ENCODE measurements at regions not wholly inside any gene's neighbourhood (a gene's known extent, or its start where the extent isn't known, plus 50 kb on each side); places are given as distances from the start of the nearest gene placed in this dataset.
"Not testable (repeated sequence)": the region's sequence is repeated elsewhere in the genome, so short reads cannot be mapped to it uniquely, and the experiment has no call there.

GRCh38 chr9:61628951-61629350, 439.1 kb downstream of the SPATA31A7 start:
- not testable (repeated sequence) for FAIRE-seq

- no peak for FAIRE-seq
These were observed 444.4 kb downstream of the SPATA31A7 start for GRCh38 chr9:61634192-61634591.

- FAIRE-seq: not testable (repeated sequence)
These were observed 474.4 kb downstream of the SPATA31A7 start for GRCh38 chr9:61664232-61664631.

- no peak for FAIRE-seq
These were observed 475.5 kb downstream of the SPATA31A7 start for GRCh38 chr9:61665330-61665751.

- no peak for FAIRE-seq
These were observed 476.0 kb downstream of the SPATA31A7 start for GRCh38 chr9:61665829-61666228.

GRCh38 chr9:61666310-61666709, 476.5 kb downstream of the SPATA31A7 start:
- no peak for FAIRE-seq

- no peak for FAIRE-seq
These were observed 477.1 kb downstream of the SPATA31A7 start for GRCh38 chr9:61666849-61667371.

GRCh38 chr9:61667559-61668121, 477.8 kb downstream of the SPATA31A7 start:
- FAIRE-seq: no peak

GRCh38 chr9:61668201-61668600, 478.4 kb downstream of the SPATA31A7 start:
- not testable (repeated sequence) for FAIRE-seq

GRCh38 chr9:61668846-61669245, 479.0 kb downstream of the SPATA31A7 start:
- no peak for FAIRE-seq

- no peak for FAIRE-seq
These were observed 479.5 kb downstream of the SPATA31A7 start for GRCh38 chr9:61669352-61669751.

- not testable (repeated sequence) for FAIRE-seq
These were observed 480.1 kb downstream of the SPATA31A7 start for GRCh38 chr9:61669831-61670505.

GRCh38 chr9:61670616-61671015, 480.8 kb downstream of the SPATA31A7 start:
- no peak for FAIRE-seq

GRCh38 chr9:61671276-61671973, 481.6 kb downstream of the SPATA31A7 start:
- peak; percentile 84 for FAIRE-seq

- not testable (repeated sequence) for FAIRE-seq
These were observed 482.3 kb downstream of the SPATA31A7 start for GRCh38 chr9:61672107-61672541.

- not testable (repeated sequence) for FAIRE-seq
These were observed 482.9 kb downstream of the SPATA31A7 start for GRCh38 chr9:61672645-61673167.

GRCh38 chr9:61673247-61673646, 483.4 kb downstream of the SPATA31A7 start:
- no peak for FAIRE-seq

GRCh38 chr9:61673664-61674381, 484.0 kb downstream of the SPATA31A7 start:
- FAIRE-seq: no peak

GRCh38 chr9:61674465-61674864, 484.6 kb downstream of the SPATA31A7 start:
- no peak for FAIRE-seq

- no peak for FAIRE-seq
These were observed 485.0 kb downstream of the SPATA31A7 start for GRCh38 chr9:61674882-61675281.
